ENCODE measurements at regions not wholly inside any gene's neighbourhood (a gene's known extent, or its start where the extent isn't known, plus 50 kb on each side); places are given as distances from the start of the nearest gene placed in this dataset.

DNA sequence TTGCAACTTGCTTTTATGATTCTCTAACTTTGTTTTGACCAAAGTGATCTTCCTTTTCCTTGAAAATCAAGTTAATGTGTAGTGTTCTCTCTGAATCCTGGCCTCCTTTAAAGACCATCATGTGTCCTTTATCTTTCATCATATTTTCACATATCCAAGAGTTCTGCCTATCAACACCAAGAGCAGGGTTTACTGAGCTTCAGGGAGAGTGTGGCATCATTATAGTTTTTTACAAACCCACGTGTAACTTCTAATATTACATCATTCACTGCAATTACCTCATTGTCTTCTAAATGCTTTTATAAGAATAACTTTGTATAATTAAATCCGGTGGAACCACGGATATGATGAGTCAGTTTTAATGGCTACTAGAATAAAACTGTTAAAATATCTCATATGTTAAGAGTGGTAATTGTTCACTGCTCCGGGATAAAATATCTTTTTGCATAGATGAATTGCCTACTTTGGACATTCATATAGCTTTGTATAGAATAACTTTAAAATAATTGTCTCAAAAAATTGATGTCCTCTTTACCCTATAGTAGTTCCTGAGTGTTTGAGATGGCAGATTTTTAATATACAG, 248.8 kb upstream of the GRM7 start:
- no peak for TF ChIP-seq POLR2A (IDR thresholded peaks at IDR 0.05)
- TF ChIP-seq, protein P1, sequence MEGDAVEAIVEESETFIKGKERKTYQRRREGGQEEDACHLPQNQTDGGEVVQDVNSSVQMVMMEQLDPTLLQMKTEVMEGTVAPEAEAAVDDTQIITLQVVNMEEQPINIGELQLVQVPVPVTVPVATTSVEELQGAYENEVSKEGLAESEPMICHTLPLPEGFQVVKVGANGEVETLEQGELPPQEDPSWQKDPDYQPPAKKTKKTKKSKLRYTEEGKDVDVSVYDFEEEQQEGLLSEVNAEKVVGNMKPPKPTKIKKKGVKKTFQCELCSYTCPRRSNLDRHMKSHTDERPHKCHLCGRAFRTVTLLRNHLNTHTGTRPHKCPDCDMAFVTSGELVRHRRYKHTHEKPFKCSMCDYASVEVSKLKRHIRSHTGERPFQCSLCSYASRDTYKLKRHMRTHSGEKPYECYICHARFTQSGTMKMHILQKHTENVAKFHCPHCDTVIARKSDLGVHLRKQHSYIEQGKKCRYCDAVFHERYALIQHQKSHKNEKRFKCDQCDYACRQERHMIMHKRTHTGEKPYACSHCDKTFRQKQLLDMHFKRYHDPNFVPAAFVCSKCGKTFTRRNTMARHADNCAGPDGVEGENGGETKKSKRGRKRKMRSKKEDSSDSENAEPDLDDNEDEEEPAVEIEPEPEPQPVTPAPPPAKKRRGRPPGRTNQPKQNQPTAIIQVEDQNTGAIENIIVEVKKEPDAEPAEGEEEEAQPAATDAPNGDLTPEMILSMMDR (IDR thresholded peaks at IDR 0.05) = no peak
